T-helper 22 cell (primary cell): ENCODE measurements at regions not wholly inside any gene's neighbourhood (a gene's known extent, or its start where the extent isn't known, plus 50 kb on each side); places are given as distances from the start of the nearest gene placed in this dataset.

Experiments used
- DNase-seq: peaks from one replicate; pipeline ENCODE4 v3.0.0-alpha.2; 2020; ENCODE audit warnings: low read depth

GRCh38 chr10:78742730-78743615 is 325.8 kb upstream of the ZMIZ1 start:
- no peak for DNase-seq

GRCh38 chr10:78744056-78744455 is 324.7 kb upstream of the ZMIZ1 start:
- DNase-seq: no peak

GRCh38 chr10:78744491-78745090 is 324.2 kb upstream of the ZMIZ1 start:
- no peak for DNase-seq

DNA sequence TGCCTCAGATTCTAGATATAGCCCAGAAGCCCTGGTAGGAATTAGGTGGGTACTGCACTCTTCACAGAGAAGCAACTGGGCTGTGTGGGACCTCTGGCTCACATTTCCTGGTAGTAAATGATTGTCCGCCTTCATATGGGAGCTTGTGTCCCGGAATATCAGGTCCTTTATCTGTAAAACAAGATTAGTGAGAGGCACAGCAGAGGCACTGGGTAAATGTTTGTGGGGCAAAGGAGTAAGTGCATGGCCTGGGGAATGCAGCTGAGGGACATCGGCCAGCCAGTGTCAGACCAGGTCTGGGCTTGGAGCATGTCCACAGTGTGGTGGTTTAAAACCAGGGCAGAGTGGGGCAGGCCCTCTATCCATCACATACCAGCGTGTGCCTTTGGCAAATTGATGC is 323.3 kb upstream of the ZMIZ1 start:
- no peak for DNase-seq

- DNase-seq: no peak
Measured at GRCh38 chr10:78746155-78746763, 322.5 kb upstream of the ZMIZ1 start.

- no peak for DNase-seq
Measured at GRCh38 chr10:78747401-78748234, 321.1 kb upstream of the ZMIZ1 start.

GRCh38 chr10:78748235-78748533 is 320.6 kb upstream of the ZMIZ1 start:
- no peak for DNase-seq

GRCh38 chr10:78749200-78749599 is 319.6 kb upstream of the ZMIZ1 start:
- no peak for DNase-seq

- DNase-seq: no peak
Measured at GRCh38 chr10:78749898-78750297, 318.9 kb upstream of the ZMIZ1 start.

- no peak for DNase-seq
Measured at GRCh38 chr10:78750418-78750817, 318.3 kb upstream of the ZMIZ1 start.

DNA sequence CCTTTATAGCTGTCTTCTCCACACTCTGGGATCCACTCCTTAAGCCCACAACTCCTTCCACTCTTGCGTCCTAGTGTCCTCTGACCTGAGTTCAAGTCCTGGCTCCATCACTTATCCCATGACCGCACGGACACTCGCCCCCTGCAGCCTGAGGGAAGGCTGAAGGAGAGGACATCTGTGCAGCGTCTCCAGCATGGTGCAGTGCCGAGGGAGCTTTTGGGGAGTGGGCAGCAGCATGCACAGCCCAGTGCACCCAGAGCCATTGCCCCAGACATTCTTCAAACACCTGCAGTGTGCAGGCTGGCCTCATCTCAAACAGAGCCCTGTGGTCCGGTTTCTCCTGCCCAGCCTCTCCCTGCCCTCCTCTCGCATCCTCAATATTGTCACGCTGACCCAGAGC is 317.1 kb upstream of the ZMIZ1 start:
- DNase-seq: no peak

GRCh38 chr10:78752221-78752620 is 316.5 kb upstream of the ZMIZ1 start:
- DNase-seq: no peak

DNA sequence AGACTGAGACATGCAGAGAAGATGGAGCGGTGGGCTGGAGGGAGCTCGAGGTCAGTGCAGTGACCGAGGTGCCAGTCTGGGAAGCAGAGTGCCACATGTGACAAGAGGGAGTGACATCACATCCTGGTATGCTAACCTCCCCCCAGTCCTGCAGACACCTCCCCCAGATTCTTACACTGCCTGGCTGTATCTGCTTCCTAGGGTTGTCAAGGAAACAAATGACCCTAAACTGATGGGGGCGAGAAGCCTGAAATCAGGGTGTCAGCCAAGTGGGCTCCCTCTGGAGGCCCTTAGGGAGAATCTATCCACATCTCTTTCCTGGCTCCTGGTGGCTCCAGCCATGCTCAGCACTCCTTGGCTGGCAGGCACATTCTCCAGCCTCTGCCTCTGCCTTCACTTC is 316.1 kb upstream of the ZMIZ1 start:
- no peak for DNase-seq

DNA sequence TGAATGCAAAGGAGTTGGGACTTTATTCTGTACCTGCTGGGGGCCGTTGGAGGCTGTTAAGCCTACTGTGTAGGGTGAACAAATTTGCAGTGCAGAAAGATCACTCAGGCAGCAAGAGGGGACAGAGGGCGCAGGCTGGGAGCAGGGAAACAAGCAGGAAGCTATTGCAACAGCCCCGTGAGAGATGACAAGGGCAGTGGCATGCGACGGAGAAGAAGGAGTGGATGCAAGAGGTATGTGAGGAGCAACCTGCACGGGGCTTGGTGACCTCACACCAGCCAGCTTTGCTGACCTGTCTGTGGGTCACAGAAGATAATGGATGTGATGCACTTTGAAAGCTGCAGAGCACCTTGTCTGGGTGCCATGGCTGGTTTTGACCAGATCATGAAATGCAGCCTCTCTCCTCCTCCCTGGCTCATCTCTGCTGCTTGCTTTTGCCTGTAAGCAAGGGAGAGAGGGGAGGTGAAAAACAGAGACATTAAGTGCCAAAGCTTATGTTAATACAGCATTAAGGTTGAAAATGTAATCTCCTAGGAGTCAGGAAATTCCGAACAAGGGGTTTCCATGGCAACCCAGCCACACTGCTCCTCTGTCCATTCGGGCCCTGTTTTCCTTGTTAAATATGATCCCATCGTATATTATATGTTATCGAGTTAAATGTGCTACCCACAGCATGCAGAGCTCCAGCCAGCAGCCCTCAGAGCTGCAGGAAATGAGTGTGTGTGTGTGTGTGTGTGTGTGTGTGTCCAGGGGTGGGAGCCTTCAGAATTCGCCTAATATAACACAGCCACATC is 314.3 kb upstream of the ZMIZ1 start:
- DNase-seq: no peak

DNA sequence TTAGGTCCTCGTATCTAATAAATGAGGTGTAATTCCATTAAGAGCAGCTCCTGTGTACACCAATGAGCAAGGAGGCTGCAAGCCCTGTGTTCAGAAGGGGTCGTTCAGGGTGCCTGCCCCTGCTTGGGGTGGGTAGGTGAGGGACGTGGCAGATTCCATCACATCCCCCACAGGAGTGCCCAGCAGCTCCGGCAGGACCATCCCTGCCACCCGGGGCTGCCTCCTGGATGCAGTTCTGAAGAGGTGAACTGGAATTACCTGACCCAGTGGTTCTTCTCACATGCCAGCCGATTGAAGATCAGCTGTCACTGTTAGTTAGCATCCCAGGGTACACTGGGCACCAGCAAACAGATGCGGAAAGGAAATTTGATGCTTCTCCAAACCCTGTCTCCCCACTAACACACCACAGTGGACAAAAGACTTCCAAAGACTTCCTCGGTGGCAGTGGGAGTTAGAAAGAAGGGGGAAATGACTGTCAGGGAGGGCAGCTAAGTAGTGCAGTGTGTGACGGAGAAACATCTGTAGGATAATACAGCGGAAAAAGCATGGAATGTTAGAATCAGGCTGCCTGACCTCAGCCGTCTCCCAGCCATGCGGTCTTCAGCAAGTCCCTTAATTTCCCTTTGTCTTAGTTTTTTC is 313.6 kb upstream of the ZMIZ1 start:
- no peak for DNase-seq

DNA sequence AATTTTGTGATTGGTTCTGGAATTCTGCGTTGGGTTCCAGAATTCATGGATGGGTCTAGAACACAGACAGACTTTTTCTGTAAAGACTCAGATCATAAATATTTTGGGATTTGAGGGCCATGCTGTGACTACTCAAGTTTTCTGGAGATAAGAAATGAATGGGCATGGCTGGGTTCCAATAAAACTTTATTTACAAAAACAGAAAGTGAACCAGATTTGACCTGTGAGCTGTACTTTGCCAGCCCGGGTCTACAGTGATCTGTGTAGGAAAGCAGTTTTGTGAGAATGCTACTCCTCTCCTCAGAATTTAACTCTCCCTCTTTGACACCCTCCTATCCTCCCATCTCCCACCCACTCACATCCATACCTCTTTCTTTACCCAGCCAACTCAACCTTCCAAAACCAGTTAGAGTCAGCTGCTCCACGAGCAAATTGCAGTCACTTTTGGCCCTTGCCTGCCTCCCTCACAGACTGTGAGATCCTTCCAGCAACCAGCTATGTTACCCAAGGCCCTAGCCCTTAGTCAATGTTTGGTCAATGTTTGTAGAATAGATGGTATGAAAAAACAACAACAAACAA is 312.8 kb upstream of the ZMIZ1 start:
- no peak for DNase-seq

GRCh38 chr10:78756604-78757343 is 312.0 kb upstream of the ZMIZ1 start:
- DNase-seq: no peak

DNA sequence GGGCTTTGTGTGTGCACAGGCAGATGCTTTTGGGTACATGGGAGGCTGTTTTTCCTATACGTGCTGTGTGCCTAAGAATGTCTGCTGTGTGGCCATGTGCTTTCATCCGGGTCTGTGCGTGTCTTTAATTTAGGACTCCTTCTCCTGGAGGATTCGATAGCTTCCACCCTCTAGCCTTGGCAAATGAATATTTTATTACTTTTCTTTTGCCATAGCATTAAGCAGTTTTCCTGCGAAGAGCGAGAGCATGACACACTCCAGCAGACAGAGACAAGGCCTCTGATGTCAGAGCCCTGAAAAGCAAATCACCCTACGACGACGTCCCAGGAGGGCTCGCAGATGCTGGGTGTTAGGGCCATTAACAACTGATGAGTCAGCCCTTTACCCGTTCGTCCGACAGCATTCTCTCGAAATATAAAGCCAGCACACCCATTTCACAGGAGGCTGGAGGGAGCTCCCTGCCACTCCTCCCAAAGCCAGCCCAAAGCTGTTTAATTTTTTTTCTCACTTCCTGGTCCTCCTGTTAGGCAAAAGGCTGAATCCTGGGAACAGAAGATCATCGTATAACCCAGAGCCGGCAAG is 311.3 kb upstream of the ZMIZ1 start:
- no peak for DNase-seq

- DNase-seq: no peak
Measured at GRCh38 chr10:78758176-78758575, 310.6 kb upstream of the ZMIZ1 start.
